ENCODE measurements at regions not wholly inside any gene's neighbourhood (a gene's known extent, or its start where the extent isn't known, plus 50 kb on each side); places are given as distances from the start of the nearest gene placed in this dataset.

DNA sequence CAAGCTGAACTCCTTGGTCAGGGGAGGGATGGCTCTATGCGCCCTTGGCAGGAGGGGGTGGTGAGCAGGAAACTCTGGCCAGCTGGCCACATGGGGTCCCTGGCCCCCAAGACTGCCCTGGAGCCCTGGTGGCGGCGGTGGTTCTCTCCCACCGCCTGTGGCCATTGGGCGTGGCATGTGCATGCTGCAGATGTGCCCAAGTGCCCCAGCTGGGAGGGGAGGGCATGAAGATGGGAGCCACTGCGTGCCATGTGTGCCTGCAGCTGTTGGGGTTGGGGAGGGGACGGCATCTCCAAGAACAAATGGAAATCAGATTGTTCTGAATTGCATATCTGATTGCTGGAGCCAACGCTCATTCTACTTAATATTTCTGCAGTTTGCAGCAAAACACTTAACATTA lies 115.7 kb upstream of the IGF1 start:
- no peak for DNase-seq (ENCODE audit: low read depth in 2 of 2)

- DNase-seq (ENCODE audit: low read depth in 2 of 2): no peak
Observed at GRCh38 chr12:102595315-102595714, 115.0 kb upstream of the IGF1 start.

GRCh38 chr12:102593134-102593533 lies 112.8 kb upstream of the IGF1 start:
- no peak for DNase-seq (ENCODE audit: low read depth in 2 of 2)

DNA sequence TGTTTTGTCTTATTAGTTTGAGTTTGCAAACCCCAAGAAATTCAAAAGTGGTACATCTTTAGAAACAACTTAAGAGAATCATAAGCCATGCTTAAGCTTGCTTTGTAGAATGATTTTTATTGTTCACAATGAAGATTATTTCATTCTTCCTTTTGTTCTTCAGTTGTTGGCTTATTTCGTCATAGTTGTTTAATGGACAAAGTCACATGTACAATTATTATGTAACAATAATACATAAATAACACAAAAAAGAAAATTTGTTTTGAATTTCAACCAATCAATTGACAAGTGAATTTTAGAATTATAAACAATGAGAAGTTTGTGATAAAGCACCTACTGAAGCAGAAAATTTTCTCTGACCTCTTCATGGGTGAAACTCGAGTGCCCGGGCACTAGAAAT lies 111.8 kb upstream of the IGF1 start:
- no peak for DNase-seq (ENCODE audit: low read depth in 2 of 2)

GRCh38 chr12:102573237-102573636 lies 92.9 kb upstream of the IGF1 start:
- DNase-seq (ENCODE audit: low read depth in 2 of 2): no peak

DNA sequence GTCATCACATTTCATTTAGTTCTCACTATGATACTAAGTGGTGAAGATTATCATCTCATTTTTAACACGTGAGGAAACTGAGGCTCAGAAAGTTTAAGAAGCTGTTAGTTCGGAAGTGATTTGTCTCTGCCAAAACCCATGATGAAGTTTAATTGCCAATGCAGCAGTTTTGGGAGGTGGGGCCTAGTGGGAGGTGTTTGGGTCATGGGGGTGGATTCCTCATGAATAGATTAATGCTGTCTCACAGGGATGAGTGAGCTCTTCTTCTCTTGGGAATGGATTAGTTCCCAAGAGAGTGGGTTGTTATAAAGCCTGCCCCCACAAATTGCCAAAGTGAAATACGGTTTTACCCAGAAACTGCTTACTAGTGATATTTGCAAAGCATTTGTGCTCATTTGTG lies 91.5 kb upstream of the IGF1 start:
- DNase-seq (ENCODE audit: low read depth in 2 of 2): no peak

DNA sequence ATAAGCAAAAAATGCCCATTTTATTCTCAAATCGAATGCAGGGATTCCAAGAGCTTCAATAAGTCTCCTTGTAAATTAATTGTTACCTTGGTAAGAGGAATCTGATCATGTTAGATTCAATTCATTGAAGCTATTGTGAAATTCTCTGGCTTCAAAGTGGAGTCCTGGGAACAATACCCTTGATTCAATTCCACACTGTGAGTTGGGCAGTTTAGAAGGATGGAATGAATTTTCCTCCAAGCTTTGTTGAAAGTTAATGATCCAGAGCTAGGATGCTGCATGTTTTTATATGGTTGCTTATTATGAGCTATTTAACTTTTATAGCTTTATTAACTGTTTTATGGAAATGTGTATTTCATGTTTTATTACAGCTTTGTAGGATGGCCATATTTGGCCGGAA lies 89.9 kb upstream of the IGF1 start:
- no peak for DNase-seq (ENCODE audit: low read depth in 2 of 2)

DNA sequence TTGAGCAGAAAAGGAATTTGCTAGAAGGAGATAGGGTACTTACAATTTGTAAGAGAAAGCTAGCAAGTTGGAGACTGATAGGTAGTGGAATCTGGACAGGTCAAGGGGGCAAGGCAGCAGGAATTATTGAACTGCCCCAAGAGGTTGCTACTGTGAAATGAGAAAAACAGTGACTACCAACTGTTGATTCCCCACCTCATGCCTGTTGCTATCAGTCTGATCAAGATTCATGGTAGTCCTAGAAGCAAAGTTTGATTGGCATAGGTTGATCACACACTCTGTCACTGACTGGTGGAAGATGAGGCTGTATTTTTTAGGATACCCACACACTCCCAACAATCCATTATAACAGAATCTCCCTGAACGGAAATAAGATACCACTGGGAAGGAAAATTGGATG lies 89.4 kb upstream of the IGF1 start:
- DNase-seq (ENCODE audit: low read depth in 2 of 2): no peak

DNA sequence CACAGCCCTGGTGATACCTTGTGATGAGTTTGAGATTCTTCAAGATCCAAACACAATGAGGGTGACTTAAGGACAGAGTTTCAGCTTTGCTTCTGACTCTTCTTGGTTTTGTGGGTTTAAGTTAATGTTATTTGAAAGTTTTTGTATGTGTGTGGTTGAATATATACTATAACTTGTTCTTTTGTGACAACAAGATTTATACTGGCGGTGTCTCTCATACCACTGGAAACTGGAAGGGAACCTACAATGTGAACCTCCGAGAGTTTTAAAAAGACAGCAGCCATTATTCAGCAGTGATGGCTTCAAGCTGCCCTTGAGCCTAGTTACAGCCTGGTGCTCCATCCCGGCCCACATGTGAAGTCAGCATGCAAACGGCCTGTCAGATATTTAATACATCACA lies 87.9 kb upstream of the IGF1 start:
- no peak for DNase-seq (ENCODE audit: low read depth in 2 of 2)

- no peak for DNase-seq (ENCODE audit: low read depth in 2 of 2)
Observed at GRCh38 chr12:102567031-102567985, 86.9 kb upstream of the IGF1 start.

DNA sequence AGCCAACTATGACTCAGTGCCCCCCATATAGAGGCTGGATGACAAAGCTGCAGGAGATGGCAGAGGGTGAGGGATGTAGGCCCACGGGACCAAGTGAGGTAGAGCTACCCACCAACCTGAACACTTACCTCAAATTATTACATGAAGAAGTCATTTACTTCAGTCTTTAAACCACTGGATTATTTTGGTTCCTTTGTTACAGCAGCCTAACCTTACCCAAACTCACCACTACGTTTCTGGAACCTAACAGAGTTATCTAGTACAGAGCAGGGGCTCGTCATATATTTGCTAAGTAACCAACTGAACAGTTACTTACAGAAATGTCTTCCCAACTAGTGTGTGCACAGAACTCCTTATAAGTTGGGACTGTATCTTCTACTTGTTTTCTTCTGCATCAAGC lies 85.2 kb upstream of the IGF1 start:
- no peak for DNase-seq (ENCODE audit: low read depth in 2 of 2)

DNA sequence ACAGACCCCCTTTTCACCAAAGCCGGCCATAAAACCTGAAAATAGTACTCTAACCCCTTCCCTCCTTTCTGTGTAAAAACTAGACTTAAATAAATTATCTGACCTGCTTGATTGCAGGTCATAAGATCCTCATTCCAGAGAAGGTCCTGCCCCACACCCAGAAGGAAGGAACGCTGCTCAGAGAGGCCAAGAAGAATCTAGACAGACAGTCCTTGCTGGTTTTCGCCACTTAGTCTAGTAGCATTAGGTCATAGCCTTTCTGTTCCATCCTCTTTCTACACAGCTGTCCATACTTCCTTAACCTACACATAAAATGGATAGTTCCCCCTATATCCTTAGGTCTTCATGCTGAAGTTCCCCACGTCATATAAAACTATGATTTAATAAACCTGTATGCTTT lies 83.7 kb upstream of the IGF1 start:
- no peak for DNase-seq (ENCODE audit: low read depth in 2 of 2)

- no peak for DNase-seq (ENCODE audit: low read depth in 2 of 2)
Observed at GRCh38 chr12:102562836-102563425, 82.6 kb upstream of the IGF1 start.

- no peak for DNase-seq (ENCODE audit: low read depth in 2 of 2)
Observed at GRCh38 chr12:102551186-102551585, 70.8 kb upstream of the IGF1 start.

DNA sequence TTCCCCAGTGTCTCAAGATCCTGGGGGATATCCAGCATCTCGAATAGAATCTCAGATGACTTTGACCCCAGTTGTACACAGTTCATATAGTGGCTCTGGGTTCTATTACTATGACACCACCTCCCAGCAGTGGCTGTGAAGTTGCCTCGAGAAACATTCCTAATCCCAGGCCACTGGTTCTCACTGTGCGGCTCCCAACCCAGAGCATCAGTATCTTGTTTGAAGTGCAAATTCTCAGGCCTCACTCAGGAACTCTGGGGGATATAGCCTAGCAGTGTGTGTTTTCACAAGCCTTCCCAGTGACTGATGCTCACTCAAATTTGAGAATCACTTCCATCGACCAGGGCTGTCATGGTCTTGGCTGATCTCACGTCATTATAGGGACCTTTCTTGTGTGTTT lies 69.3 kb upstream of the IGF1 start:
- no peak for DNase-seq (ENCODE audit: low read depth in 2 of 2)

DNA sequence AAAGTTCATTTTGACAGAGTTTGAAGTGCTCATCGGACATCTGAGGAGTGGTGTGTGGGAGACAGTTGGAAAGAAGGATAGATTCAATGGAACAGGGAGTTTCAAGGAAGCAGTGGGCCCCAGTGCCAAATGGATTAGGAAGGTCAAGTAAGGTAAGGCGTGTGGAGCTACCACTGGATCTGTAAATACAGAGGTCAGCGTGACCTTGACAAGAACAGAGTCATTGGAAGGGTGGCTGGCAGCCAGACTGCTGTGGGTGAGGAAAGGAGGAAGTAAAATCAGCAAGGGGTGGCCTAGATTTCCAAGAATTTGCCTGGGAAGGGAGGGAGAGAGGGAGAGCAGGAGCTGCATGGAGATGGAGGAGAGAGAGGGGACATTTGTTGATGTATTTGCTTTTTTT lies 68.2 kb upstream of the IGF1 start:
- no peak for DNase-seq (ENCODE audit: low read depth in 2 of 2)

DNA sequence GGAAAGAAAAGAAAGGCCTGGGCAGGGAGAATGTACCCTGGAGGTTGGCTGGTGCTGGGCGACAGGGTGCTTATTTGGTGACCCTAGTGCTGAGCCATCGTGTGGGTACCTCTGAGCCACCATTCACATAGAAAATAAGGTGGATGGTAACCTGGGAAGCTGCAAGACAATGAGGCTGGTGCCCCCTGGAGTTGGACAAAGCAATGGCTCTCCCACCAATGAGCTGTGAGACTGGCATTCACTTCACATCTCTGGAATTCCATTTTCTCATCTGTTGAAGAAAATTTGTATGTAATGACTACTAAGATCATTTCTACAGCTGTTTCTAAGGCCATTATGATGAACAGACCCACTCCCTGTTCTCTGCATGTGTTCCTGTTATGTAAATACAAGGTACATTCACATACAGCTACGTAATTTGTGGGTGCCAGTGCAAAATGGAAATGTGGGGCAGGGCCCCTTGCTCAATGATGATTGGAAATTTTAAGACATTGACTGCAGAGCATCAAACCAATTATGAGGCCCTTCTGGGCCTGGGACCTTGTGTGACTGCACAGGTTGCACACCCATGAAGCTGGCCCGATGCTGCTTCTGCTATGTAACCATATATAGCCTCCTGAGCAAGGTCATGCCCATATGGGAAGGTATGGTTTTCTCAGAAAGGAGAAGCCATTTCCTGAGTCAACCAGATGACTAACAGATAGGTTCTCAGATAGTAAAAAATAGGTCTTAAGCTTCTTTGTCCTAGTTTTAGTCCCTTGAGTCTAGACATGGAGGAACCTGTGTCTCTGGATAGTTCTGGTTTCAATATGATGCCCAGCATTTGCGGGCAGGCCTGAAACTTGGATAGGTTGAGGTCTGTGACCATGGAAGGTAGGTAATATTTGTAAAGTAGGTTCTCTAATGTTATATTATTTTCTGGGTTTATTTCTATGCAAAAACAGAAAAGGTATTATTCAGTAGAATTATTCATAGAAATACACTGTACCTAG lies 63.4 kb upstream of the IGF1 start:
- DNase-seq (ENCODE audit: low read depth in 2 of 2): no peak

DNA sequence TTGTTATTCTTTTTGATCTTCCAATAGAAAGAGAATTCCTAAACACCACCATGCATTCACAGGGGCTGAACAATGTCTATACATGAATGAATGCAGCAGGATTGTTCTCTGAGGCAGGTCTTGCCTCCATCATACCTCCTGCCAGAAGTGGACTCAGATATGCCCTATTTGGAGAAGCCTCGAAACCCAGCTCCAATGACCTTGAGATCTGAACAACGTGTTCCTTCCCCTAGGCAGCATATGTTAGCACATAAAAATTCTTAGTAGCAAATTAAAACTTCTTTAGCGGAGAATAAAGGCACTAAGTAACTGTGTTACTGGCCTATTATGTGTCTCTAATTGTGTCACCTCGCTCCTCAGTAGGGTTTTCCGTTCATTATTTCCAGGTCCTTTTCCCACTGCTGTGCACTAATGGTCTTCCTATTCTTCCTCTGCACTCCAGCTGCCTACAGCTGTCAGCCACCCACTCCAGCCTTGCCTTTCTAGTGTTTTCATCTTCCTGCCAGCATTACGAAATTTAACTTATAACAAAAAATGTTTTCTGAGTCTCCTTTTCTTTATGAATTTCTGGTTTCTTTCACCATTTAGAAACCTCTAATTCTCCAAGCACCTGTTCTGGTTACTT lies 62.6 kb upstream of the IGF1 start:
- DNase-seq (ENCODE audit: low read depth in 2 of 2): no peak

DNA sequence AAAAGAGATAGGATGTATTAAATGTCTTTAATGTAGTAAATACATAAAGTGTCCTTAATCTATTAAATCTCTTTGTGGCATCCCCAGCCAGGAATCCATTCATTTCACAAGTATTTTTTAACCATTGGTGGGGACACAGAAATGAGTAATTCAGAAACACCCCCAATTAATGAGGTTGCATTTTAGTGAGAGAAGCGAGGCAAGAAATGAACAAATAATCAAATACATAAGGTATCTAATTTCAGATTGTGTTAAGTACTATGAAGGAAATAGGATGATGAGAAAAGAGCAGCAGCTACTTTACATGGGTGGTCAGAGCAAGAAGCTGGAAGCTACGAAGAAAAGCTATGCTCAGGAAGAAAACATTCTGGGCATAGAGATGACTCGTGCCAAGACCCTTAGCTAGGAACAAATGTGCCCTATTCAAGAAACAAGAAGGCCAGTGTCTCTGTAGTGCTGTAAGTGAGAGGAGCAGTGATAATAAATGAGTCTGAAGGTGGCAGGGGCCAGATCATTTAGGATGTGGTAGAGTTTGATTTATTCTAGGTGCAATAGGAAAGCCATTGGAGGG lies 60.5 kb upstream of the IGF1 start:
- no peak for DNase-seq (ENCODE audit: low read depth in 2 of 2)

DNA sequence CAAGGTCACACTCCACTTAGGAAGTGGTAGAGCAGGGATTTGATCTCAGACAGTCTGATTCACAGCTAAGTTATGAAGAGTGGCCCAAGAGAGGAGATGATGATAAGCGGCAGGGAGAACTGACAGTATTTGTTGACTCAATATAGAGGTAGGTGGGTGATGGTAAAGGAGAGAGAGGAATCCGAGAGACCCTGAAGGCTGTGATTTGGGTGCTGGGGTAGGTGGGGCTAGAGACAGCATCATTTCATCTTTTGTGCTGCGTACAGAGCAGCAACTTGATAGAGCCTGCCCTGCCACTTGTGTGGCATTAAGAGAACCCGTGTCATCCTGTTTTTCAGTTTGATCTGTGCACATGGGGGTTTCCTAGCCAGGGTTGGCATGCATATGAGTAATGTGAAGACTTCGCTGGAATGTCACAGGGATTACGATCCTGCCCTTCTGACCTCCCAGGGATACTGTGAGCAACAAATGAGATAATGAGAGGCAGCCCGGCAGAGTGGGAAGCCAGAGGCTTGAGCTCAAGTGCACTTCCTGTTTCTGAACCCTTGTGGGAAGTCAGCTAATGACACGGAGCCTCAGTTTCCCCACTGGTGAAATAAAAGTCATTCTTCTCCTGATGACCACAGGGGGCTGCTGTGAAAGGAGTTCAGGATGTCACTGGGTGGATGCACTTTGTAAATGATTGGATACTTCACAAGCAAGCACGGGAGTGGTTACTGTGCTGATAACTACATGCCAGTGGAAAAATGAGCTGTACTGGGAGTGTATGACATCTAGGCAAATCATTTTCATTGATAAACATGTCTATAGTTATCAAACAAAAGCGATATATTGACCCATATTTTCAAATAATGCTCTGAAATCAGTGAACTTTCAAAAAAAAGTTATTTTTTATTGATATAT lies 59.5 kb upstream of the IGF1 start:
- DNase-seq (ENCODE audit: low read depth in 2 of 2): no peak

All from activated CD4-positive, alpha-beta T cell treated with anti-CD3 and anti-CD28 coated beads for 24 hours (primary cell).